ENCODE measurements at regions not wholly inside any gene's neighbourhood (a gene's known extent, or its start where the extent isn't known, plus 50 kb on each side); places are given as distances from the start of the nearest gene placed in this dataset.

- no peak for TF ChIP-seq MAX (IDR thresholded peaks at IDR 0.05)
- no peak for TF ChIP-seq RFX5 (IDR thresholded peaks at IDR 0.05)
- no peak for TF ChIP-seq CTCF (IDR thresholded peaks at IDR 0.05)
- no peak for TF ChIP-seq POLR2A (IDR thresholded peaks at IDR 0.05; ENCODE audit: low read length)
- TF ChIP-seq CBX8 (IDR thresholded peaks at IDR 0.05) = no peak
- TF ChIP-seq MAFK (IDR thresholded peaks at IDR 0.05; ENCODE audit: partially characterized antibody) = no peak
These were observed 157.7 kb downstream of the SMIM20 start for GRCh38 chr4:26071688-26072087.
